Adrenal gland (tissue), 9 donors: ENCODE measurements at regions not wholly inside any gene's neighbourhood (a gene's known extent, or its start where the extent isn't known, plus 50 kb on each side); places are given as distances from the start of the nearest gene placed in this dataset.

ENCODE experiments used
- DNase-seq, 7 donors: peaks; one replicate each; pipeline ENCODE4 v3.0.0-alpha.2; 2019 to 2020
- H3K27ac ChIP-seq, 5 donors: fragments of 200-600 bp; sonication (generic) in 4 of 5; 1 replicate in 3 of 5; 2 replicates in 2 of 5; pipeline versions ENCODE4 v1.5.1 to v1.8.0; 2016 to 2020; ENCODE audit warnings: mild to moderate bottlenecking in 1 of 5
- H3K27me3 ChIP-seq: fragments of 200-600 bp; 2 replicates; pipeline ENCODE4 v1.8.0; 2021
- H3K36me3 ChIP-seq, 2 donors: fragments of 200-600 bp; replicated peaks in 1 of 2; 1 replicate in 1 of 2; 2 replicates in 1 of 2; pipeline versions ENCODE4 v1.5.1 to v1.8.0; 2018 to 2022
- H3K4me1 ChIP-seq, 2 donors: fragments of 200-600 bp; replicated peaks in 1 of 2; 1 replicate in 1 of 2; 2 replicates in 1 of 2; pipeline versions ENCODE4 v1.5.1 to v1.8.0; 2018 to 2021
- H3K4me3 ChIP-seq, 4 donors: fragments of 200-600 bp; sonication (generic) in 3 of 4; one replicate each; pipeline ENCODE4 v1.5.1; 2016 to 2018
- H3K9me3 ChIP-seq, 3 donors: fragments of 200-600 bp; sonication (generic) in 1 of 3; replicated peaks in 1 of 3; 1 replicate in 2 of 3; 2 replicates in 1 of 3; pipeline versions ENCODE4 v1.5.1 to v1.8.0; 2016 to 2021
- POLR2A ChIP-seq, 2 donors: fragments of 450-650 bp; IDR thresholded peaks; one replicate each; pipeline ENCODE4 v1.6.1; 2017; ENCODE audit warnings: antibody characterized with exemption in 2 of 2, mild to moderate bottlenecking in 2 of 2, moderate library complexity in 1 of 2
- WGBS, 4 donors: extraction: QIAGEN DNeasy Blood & Tissue Kit in 2 of 4; methylation state at CpG; one replicate each; pipeline versions ENCODE4 v1.1.5 to v1.1.7; 2013 to 2017; 5-methylcytosine and 5-hydroxymethylcytosine counted together
- intact Hi-C, 2 donors: fragments of 100-400 bp; cut with DNase I; formaldehyde crosslinking; loops; one replicate each; pipeline versions ENCODE4 v1.14.1 to v1.15.0; 2022 to 2023
- TF ChIP-seq, protein P1 (sequence below), 6 experiments: fragments of 450-650 bp in 4 of 6; fragments of 200-600 bp in 2 of 6; sonication (generic) in 1 of 6; IDR thresholded peaks; 1 replicate in 5 of 6; 2 replicates in 1 of 6; pipeline versions ENCODE4 v1.5.1 to v1.8.0; 2016 to 2021; ENCODE audit warnings: antibody characterized with exemption in 6 of 6, mild to moderate bottlenecking in 2 of 6, moderate library complexity in 1 of 6
- donor health status: healthy with polysubstance abuse.
- donor health status: Bipolar disorder and iron deficiency.
- donor health status: DM: yes; HTN: yes; CAD: no.
- donor health status: DM: no; HTN: no; CAD: no.
- donor health status: DM: no; HTN: no; CAD: no.

- Histone ChIP-seq H3K27ac (no peak overlapping the region), H3K4me3 (no peak overlapping the region), H3K9me3 (no peaks in the 10 kb centered on the region), H3K27me3 (no peaks in the 10 kb centered on the region), H3K36me3 (no peaks in the 10 kb centered on the region), H3K4me1 (no peaks in the 10 kb centered on the region)
- intact Hi-C loops = no loop called here
- no peak for TF ChIP-seq POLR2A (IDR thresholded peaks at IDR 0.05)
- TF ChIP-seq, protein P1, sequence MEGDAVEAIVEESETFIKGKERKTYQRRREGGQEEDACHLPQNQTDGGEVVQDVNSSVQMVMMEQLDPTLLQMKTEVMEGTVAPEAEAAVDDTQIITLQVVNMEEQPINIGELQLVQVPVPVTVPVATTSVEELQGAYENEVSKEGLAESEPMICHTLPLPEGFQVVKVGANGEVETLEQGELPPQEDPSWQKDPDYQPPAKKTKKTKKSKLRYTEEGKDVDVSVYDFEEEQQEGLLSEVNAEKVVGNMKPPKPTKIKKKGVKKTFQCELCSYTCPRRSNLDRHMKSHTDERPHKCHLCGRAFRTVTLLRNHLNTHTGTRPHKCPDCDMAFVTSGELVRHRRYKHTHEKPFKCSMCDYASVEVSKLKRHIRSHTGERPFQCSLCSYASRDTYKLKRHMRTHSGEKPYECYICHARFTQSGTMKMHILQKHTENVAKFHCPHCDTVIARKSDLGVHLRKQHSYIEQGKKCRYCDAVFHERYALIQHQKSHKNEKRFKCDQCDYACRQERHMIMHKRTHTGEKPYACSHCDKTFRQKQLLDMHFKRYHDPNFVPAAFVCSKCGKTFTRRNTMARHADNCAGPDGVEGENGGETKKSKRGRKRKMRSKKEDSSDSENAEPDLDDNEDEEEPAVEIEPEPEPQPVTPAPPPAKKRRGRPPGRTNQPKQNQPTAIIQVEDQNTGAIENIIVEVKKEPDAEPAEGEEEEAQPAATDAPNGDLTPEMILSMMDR (IDR thresholded peaks at IDR 0.05) = no peak
- DNase-seq = no peak
- 78 to 89% (median 86%) methylated on average over 5 of the region's 5 CpGs for WGBS, 4 donors
Measured at GRCh38 chr20:11976966-11977365, 59.3 kb downstream of the BTBD3 start.

DNA sequence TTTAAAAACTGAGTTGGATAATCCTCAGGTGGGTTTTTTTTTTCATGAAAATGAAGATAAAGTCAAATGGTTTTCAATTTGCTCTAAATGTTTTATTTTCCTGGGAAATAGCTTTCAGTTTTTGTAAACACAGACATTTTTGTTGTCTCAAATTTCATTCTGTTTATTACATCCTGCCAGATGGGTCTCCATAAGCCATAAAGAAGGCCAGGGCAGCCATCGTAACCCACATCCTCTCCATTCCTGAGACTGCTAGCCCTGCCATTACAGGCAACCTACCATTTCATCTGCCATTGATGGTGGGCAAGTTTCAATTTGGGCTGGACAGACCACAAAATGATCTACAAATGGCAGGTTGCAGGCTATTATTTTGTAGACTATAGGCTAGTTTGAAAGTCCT, 60.8 kb downstream of the BTBD3 start:
- Histone ChIP-seq H3K9me3 (no peaks in the 10 kb centered on the region), H3K27me3 (no peaks in the 10 kb centered on the region), H3K36me3 (no peaks in the 10 kb centered on the region), H3K27ac (no peak overlapping the region), H3K4me3 (no peak overlapping the region), H3K4me1 (no peaks in the 10 kb centered on the region)
- no peak for TF ChIP-seq POLR2A (IDR thresholded peaks at IDR 0.05)
- TF ChIP-seq, protein P1 (IDR thresholded peaks at IDR 0.05) = no peak
- no peak for DNase-seq
- intact Hi-C loops = no loop called here
- 88 to 98% (median 95%) methylated on average over 1 of the region's 1 CpG for WGBS, 4 donors

- WGBS, 4 donors = 41 to 63% (median 45%) methylated on average over 5 of the region's 5 CpGs
- Histone ChIP-seq H3K27ac (no peak overlapping the region), H3K4me3 (no peak overlapping the region), H3K4me1 (no peaks in the 10 kb centered on the region), H3K36me3 (no peaks in the 10 kb centered on the region), H3K27me3 (no peaks in the 10 kb centered on the region), H3K9me3 (no peaks in the 10 kb centered on the region)
- intact Hi-C loops = no loop called here
- DNase-seq = no peak
- TF ChIP-seq, protein P1 (IDR thresholded peaks at IDR 0.05) = no peak
- no peak for TF ChIP-seq POLR2A (IDR thresholded peaks at IDR 0.05)
Measured at GRCh38 chr20:11979306-11979990, 61.8 kb downstream of the BTBD3 start.

GRCh38 chr20:11980263-11980662, 62.6 kb downstream of the BTBD3 start:
- TF ChIP-seq, protein P1 (IDR thresholded peaks at IDR 0.05) = no peak
- no peak for TF ChIP-seq POLR2A (IDR thresholded peaks at IDR 0.05)
- DNase-seq = no peak
- no peak overlapping the region for H3K4me3 ChIP-seq
- intact Hi-C loops = no loop called here
- no peak overlapping the region for H3K27ac ChIP-seq
- 42 to 78% (median 47%) methylated on average over 2 of the region's 2 CpGs for WGBS, 4 donors
- H3K4me1 ChIP-seq = no peaks in the 10 kb centered on the region
- H3K36me3 ChIP-seq = no peaks in the 10 kb centered on the region
- no peaks in the 10 kb centered on the region for H3K27me3 ChIP-seq
- no peaks in the 10 kb centered on the region for H3K9me3 ChIP-seq
